Hepatocyte (in vitro differentiated cells): ENCODE measurements at regions not wholly inside any gene's neighbourhood (a gene's known extent, or its start where the extent isn't known, plus 50 kb on each side); places are given as distances from the start of the nearest gene placed in this dataset.
A peak's percentile ranks its signal among the peaks of the same experiment; 100 is the strongest.

Source experiments
- DNase-seq: peaks from one replicate; pipeline ENCODE4 v3.0.0-alpha.2; 2016; ENCODE audit warnings: low spot score
- H2AFZ ChIP-seq: fragments of 200-600 bp; sonication (generic); 2 replicates; pipeline ENCODE4 v1.6.0; 2016; ENCODE audit warnings: antibody characterized with exemption, mild to moderate bottlenecking
- H3K27ac ChIP-seq: fragments of 200-600 bp; sonication (generic); 2 replicates; pipeline ENCODE4 v1.5.1; 2016; ENCODE audit warnings: mild to moderate bottlenecking
- H3K27me3 ChIP-seq: fragments of 200-600 bp; sonication (generic); 2 replicates; pipeline ENCODE4 v1.6.1; 2016
- H3K36me3 ChIP-seq: fragments of 200-600 bp; sonication (generic); replicated peaks from 2 replicates; pipeline ENCODE4 v1.5.1; 2016; ENCODE audit warnings: low read depth; ENCODE audit not compliant: insufficient read depth
- H3K4me1 ChIP-seq: fragments of 200-600 bp; sonication (generic); 2 replicates; pipeline ENCODE4 v1.5.1; 2016; ENCODE audit warnings: mild to moderate bottlenecking, moderate library complexity; ENCODE audit not compliant: insufficient read depth
- H3K4me2 ChIP-seq: fragments of 200-600 bp; sonication (generic); 2 replicates; pipeline ENCODE4 v1.6.0; 2016
- H3K4me3 ChIP-seq: fragments of 200-600 bp; sonication (generic); 2 replicates; pipeline ENCODE4 v1.5.1; 2016; ENCODE audit warnings: mild to moderate bottlenecking
- H3K79me2 ChIP-seq: fragments of 200-600 bp; sonication (generic); 2 replicates; pipeline ENCODE4 v1.6.0; 2017; ENCODE audit warnings: mild to moderate bottlenecking
- H3K9me2 ChIP-seq: fragments of 200-600 bp; sonication (generic); replicated peaks from 2 replicates; pipeline ENCODE4 v1.6.0; 2017; ENCODE audit warnings: mild to moderate bottlenecking; ENCODE audit not compliant: insufficient read depth
- H3K9me3 ChIP-seq: fragments of 200-600 bp; sonication (generic); 2 replicates; pipeline ENCODE4 v1.5.1; 2016; ENCODE audit warnings: low read depth, mild to moderate bottlenecking
- H4K20me1 ChIP-seq: fragments of 200-600 bp; sonication (generic); 2 replicates; pipeline ENCODE4 v1.6.0; 2016; ENCODE audit warnings: mild to moderate bottlenecking; ENCODE audit not compliant: insufficient read depth, poor library complexity, severe bottlenecking
- CTCF ChIP-seq: fragments of 200-600 bp; sonication (generic); IDR thresholded peaks from 2 replicates; pipeline ENCODE4 v1.5.1; 2016; ENCODE audit warnings: antibody characterized with exemption, mild to moderate bottlenecking; ENCODE audit not compliant: poor library complexity
- EZH2 ChIP-seq: fragments of 200-600 bp; sonication (generic); IDR thresholded peaks from 2 replicates; pipeline ENCODE4 v1.6.1; 2016; ENCODE audit warnings: antibody characterized with exemption, mild to moderate bottlenecking, borderline replicate concordance
- EZH2phosphoT487 ChIP-seq: fragments of 200-600 bp; sonication (generic); IDR thresholded peaks from one replicate; pipeline ENCODE4 v1.6.1; 2018; ENCODE audit warnings: antibody characterized with exemption, mild to moderate bottlenecking, low read depth, moderate library complexity; ENCODE audit not compliant: unreplicated experiment, severe bottlenecking
- WGBS: methylation state at CpG from one replicate; pipeline ENCODE4 v1.1.6; 2016; ENCODE audit warnings: low lambda C conversion rate; ENCODE audit errors: missing lambda C conversion rate; 5-methylcytosine and 5-hydroxymethylcytosine counted together

- Histone ChIP-seq H3K9me3 (no peaks in the 10 kb centered on the region), H3K79me2 (no peaks in the 10 kb centered on the region), H3K4me1 (no peaks in the 10 kb centered on the region), H3K27me3 (no peaks in the 10 kb centered on the region), H3K36me3 (no peaks in the 10 kb centered on the region), H2AFZ (no peak overlapping the region), H3K4me3 (no peak overlapping the region), H4K20me1 (no peaks in the 10 kb centered on the region), H3K4me2 (no peak overlapping the region), H3K9me2 (no peaks in the 10 kb centered on the region), H3K27ac (no peak overlapping the region)
- 88% methylated on average over 1 of the region's 1 CpG for WGBS
- TF ChIP-seq CTCF = no peak
- DNase-seq = no peak
Measured at GRCh38 chr2:149657401-149658040, 69.9 kb upstream of the MMADHC start.

DNA sequence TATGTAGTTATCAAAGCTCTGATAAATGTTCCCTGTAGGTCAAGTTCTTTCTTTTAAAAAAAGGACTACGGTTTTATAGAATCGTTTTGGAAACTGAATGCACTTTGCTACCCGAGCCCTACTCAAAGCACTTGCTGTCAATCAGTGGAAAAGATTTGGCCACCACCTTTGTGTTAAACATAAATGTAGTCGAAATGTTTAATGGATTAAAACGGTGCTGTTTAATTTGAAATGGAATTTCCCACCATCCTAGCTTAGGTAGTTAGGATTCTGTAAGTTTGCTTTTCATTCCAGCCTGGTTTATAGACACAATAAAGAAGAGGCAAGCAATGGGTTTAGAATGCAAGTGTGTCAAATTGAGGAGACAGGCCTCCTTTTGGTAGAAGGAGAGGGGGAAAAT is 69.4 kb upstream of the MMADHC start:
- no peak overlapping the region for H3K4me2 ChIP-seq
- no peaks in the 10 kb centered on the region for H3K36me3 ChIP-seq
- H2AFZ ChIP-seq = no peak overlapping the region
- H3K27me3 ChIP-seq = no peaks in the 10 kb centered on the region
- no peaks in the 10 kb centered on the region for H3K9me2 ChIP-seq
- no peaks in the 10 kb centered on the region for H3K79me2 ChIP-seq
- no peak overlapping the region for H3K4me3 ChIP-seq
- 75% methylated on average over 5 of the region's 5 CpGs for WGBS
- H3K9me3 ChIP-seq = no peaks in the 10 kb centered on the region
- H3K27ac ChIP-seq = no peak overlapping the region
- H4K20me1 ChIP-seq = no peaks in the 10 kb centered on the region
- DNase-seq = no peak
- no peak for TF ChIP-seq EZH2
- TF ChIP-seq EZH2phosphoT487 = no peak
- no peak for TF ChIP-seq CTCF
- H3K4me1 ChIP-seq = no peaks in the 10 kb centered on the region

DNA sequence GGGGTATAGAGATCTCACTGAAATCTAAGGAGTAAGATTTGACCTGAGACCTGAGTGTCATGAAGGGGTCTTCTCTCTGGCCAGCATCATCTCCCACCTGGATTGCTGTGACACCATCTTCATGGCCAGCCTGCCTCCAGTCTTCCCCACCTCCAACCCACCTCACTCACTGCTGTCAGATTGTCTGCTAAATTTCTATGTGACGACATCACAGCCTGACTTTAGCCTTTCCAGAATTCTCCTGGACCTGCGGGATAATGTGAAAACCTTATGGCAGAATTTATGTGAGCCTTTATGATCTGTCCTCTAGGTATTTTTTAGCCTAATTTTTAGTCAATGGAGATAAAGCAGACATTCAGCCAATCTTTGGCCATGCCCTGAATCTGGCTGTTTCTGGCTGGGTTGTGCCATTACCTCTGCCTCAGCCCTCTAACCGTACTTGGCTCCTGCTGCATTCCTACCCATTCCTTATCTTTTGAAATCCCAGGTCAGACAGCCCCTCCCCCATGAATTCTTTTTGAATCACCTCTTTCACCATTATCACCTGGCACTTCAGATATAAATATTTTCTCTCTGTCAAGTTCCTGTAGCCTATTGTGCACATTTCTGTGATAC is 66.4 kb upstream of the MMADHC start:
- no peaks in the 10 kb centered on the region for H3K36me3 ChIP-seq
- H3K4me1 ChIP-seq = no peaks in the 10 kb centered on the region
- DNase-seq = no peak
- no peak overlapping the region for H3K4me2 ChIP-seq
- H3K79me2 ChIP-seq = no peaks in the 10 kb centered on the region
- WGBS = 60% methylated on average over 3 of the region's 3 CpGs
- H3K4me3 ChIP-seq = no peak overlapping the region
- no peaks in the 10 kb centered on the region for H3K9me2 ChIP-seq
- TF ChIP-seq EZH2 = no peak
- TF ChIP-seq CTCF = no peak
- no peak for TF ChIP-seq EZH2phosphoT487
- H3K27ac ChIP-seq = peak overlapping the region; percentile 69
- no peaks in the 10 kb centered on the region for H3K27me3 ChIP-seq
- H4K20me1 ChIP-seq = no peaks in the 10 kb centered on the region
- no peaks in the 10 kb centered on the region for H3K9me3 ChIP-seq
- no peak overlapping the region for H2AFZ ChIP-seq
